H1 (cell line): ENCODE measurements at regions not wholly inside any gene's neighbourhood (a gene's known extent, or its start where the extent isn't known, plus 50 kb on each side); places are given as distances from the start of the nearest gene placed in this dataset.

Experiments used
- CTCF ChIA-PET: fragments of 300-600 bp; sonication (Branson Sonifier 250); formaldehyde crosslinking; loops from one replicate; lab custom pipeline; 2021; ENCODE audit not compliant: partially characterized antibody; lab: Charles Lee
- POLR2A ChIA-PET: fragments of 300-600 bp; sonication (Branson Sonifier 250); formaldehyde crosslinking; loops from one replicate; lab custom pipeline; 2021; ENCODE audit warnings: inconsistent platforms; ENCODE audit not compliant: partially characterized antibody; lab: Charles Lee
- DNase-seq, 2 experiments: peaks; one replicate each; pipeline versions ENCODE4 v3.0.0 to v3.0.0-alpha.2; 2010 to 2022; ENCODE audit warnings: low spot score in 2 of 2, low read depth in 1 of 2, mixed read lengths in 1 of 2
- FAIRE-seq: peaks from 2 replicates; lab custom pipeline; 2011; peaks lifted over from hg19 to GRCh38; lab: Jason Lieb, UNC
- H2AFZ ChIP-seq: 2 replicates; pipeline ENCODE4 v1.8.1; 2012; ENCODE audit warnings: low read length, inconsistent platforms
- H2AK5ac ChIP-seq: 2 replicates; pipeline ENCODE4 v1.6.1; 2013; ENCODE audit warnings: low read depth, low read length
- H2BK120ac ChIP-seq: replicated peaks from 2 replicates; pipeline ENCODE3; 2013; ENCODE audit warnings: low read depth, low read length, inconsistent platforms
- H2BK12ac ChIP-seq: 2 replicates; pipeline ENCODE4 v1.6.1; 2013; ENCODE audit warnings: low read depth, low read length
- H2BK15ac ChIP-seq: 2 replicates; pipeline ENCODE4 v1.6.1; 2013; ENCODE audit warnings: low read length
- H2BK20ac ChIP-seq: 2 replicates; pipeline ENCODE4 v1.6.1; 2013; ENCODE audit warnings: low read length
- H2BK5ac ChIP-seq: 2 replicates; pipeline ENCODE4 v1.6.1; 2013; ENCODE audit warnings: low read depth, low read length
- H3K14ac ChIP-seq: 2 replicates; pipeline ENCODE4 v1.6.1; 2013; ENCODE audit warnings: inconsistent platforms; ENCODE audit not compliant: insufficient read length
- H3K18ac ChIP-seq: 2 replicates; pipeline ENCODE4 v1.6.1; 2013; ENCODE audit warnings: low read length; ENCODE audit errors: extremely low read depth
- H3K23ac ChIP-seq: 2 replicates; pipeline ENCODE4 v1.6.1; 2013; ENCODE audit warnings: inconsistent platforms; ENCODE audit not compliant: insufficient read length
- H3K23me2 ChIP-seq: 2 replicates; pipeline ENCODE4 v1.6.1; 2013; ENCODE audit warnings: low read depth, low read length
- H3K27ac ChIP-seq: 2 replicates; pipeline ENCODE4 v1.6.1; 2011; ENCODE audit warnings: low read depth, low read length, inconsistent platforms
- H3K27me3 ChIP-seq, 4 experiments: replicated peaks in 1 of 4; 1 replicate in 1 of 4; 2 replicates in 3 of 4; pipeline versions ENCODE4 v1.6.1 to v1.8.1; 2011 to 2013; ENCODE audit warnings: low read length in 3 of 4, mild to moderate bottlenecking in 3 of 4, inconsistent platforms in 2 of 4, mixed read lengths in 2 of 4, moderate library complexity in 1 of 4; ENCODE audit not compliant: control insufficient read depth in 3 of 4, insufficient read depth in 3 of 4; ENCODE audit errors: extremely low read depth in 1 of 4
- H3K36me3 ChIP-seq, 4 experiments: 2 replicates each; pipeline versions ENCODE4 v1.6.1 to v1.8.1; 2011 to 2013; ENCODE audit warnings: mild to moderate bottlenecking in 4 of 4, low read length in 3 of 4, moderate library complexity in 2 of 4, control low read depth in 1 of 4, inconsistent platforms in 1 of 4; ENCODE audit not compliant: insufficient read depth in 4 of 4, control insufficient read depth in 2 of 4
- H3K4ac ChIP-seq: replicated peaks from 2 replicates; pipeline ENCODE3; 2013; ENCODE audit warnings: low read length, low read depth, mixed read lengths, inconsistent platforms; ENCODE audit not compliant: insufficient read length
- H3K4me1 ChIP-seq, 4 experiments: replicated peaks in 1 of 4; 1 replicate in 1 of 4; 2 replicates in 3 of 4; pipeline versions ENCODE4 v1.6.1 to v1.8.1; 2011 to 2013; ENCODE audit warnings: low read length in 3 of 4, inconsistent platforms in 2 of 4, mixed read lengths in 1 of 4; ENCODE audit not compliant: insufficient read depth in 4 of 4, control insufficient read depth in 3 of 4
- H3K4me2 ChIP-seq, 2 experiments: 2 replicates each; pipeline versions ENCODE4 v1.6.1 to v1.8.1; 2011 to 2013; ENCODE audit warnings: low read depth in 2 of 2, low read length in 2 of 2, control low read depth in 1 of 2, inconsistent platforms in 1 of 2, mild to moderate bottlenecking in 1 of 2; ENCODE audit not compliant: insufficient read depth in 1 of 2
- H3K4me3 ChIP-seq, 4 experiments: fragments of 200-600, 300-600 bp in 1 of 4; sonication (generic), shearing (Covaris generic), sonication (Bioruptor Twin) in 1 of 4; 2 replicates each; pipeline versions ENCODE4 v1.5.1 to v1.8.1; 2011 to 2016; ENCODE audit warnings: low read length in 4 of 4, low read depth in 3 of 4, control low read depth in 2 of 4, inconsistent platforms in 2 of 4, mild to moderate bottlenecking in 2 of 4, mixed read lengths in 1 of 4, moderate library complexity in 1 of 4; ENCODE audit not compliant: insufficient read depth in 2 of 4; ENCODE audit errors: extremely low read depth in 1 of 4
- H3K56ac ChIP-seq: replicated peaks from 2 replicates; pipeline ENCODE3; 2013; ENCODE audit warnings: low read depth, mild to moderate bottlenecking, mixed read lengths, low read length, inconsistent platforms; ENCODE audit not compliant: insufficient read length
- H3K79me1 ChIP-seq: 2 replicates; pipeline ENCODE4 v1.6.1; 2013; ENCODE audit warnings: low read depth, low read length, control low read depth
- H3K79me2 ChIP-seq, 2 experiments: 2 replicates each; pipeline versions ENCODE4 v1.6.1 to v1.8.1; 2012 to 2013; ENCODE audit warnings: low read length in 2 of 2, mild to moderate bottlenecking in 2 of 2, inconsistent platforms in 1 of 2; ENCODE audit not compliant: insufficient read depth in 2 of 2, control insufficient read depth in 1 of 2
- H3K9ac ChIP-seq, 4 experiments: replicated peaks in 1 of 4; 1 replicate in 1 of 4; 2 replicates in 3 of 4; pipeline versions ENCODE4 v1.6.1 to v1.8.1; 2011 to 2013; ENCODE audit warnings: low read depth in 3 of 4, low read length in 3 of 4, control low read depth in 2 of 4, mild to moderate bottlenecking in 2 of 4, moderate library complexity in 2 of 4, inconsistent platforms in 1 of 4; ENCODE audit errors: extremely low read depth in 1 of 4
- H3K9me3 ChIP-seq, 2 experiments: 2 replicates each; pipeline versions ENCODE4 v1.6.1 to v1.8.1; 2012 to 2013; ENCODE audit warnings: mild to moderate bottlenecking in 2 of 2, moderate library complexity in 2 of 2, control low read depth in 1 of 2, inconsistent platforms in 1 of 2, low read depth in 1 of 2, low read length in 1 of 2, mixed read lengths in 1 of 2; ENCODE audit not compliant: insufficient read depth in 2 of 2
- H4K20me1 ChIP-seq, 2 experiments: replicated peaks in 1 of 2; 2 replicates each; pipeline versions ENCODE3 to v1.8.1; 2011 to 2013; ENCODE audit warnings: inconsistent platforms in 2 of 2, low read length in 2 of 2, mild to moderate bottlenecking in 1 of 2; ENCODE audit not compliant: insufficient read depth in 2 of 2, control insufficient read depth in 1 of 2
- H4K5ac ChIP-seq: 2 replicates; pipeline ENCODE4 v1.6.1; 2013; ENCODE audit warnings: low read length, low read depth, mixed read lengths, inconsistent platforms; ENCODE audit not compliant: insufficient read length
- H4K8ac ChIP-seq: 2 replicates; pipeline ENCODE4 v1.8.0; 2013; ENCODE audit warnings: mild to moderate bottlenecking, moderate library complexity, low read length, inconsistent platforms; ENCODE audit not compliant: insufficient read depth; ENCODE audit errors: extremely low read depth
- H4K91ac ChIP-seq: replicated peaks from 2 replicates; pipeline ENCODE3; 2013; ENCODE audit warnings: low read length, mixed read lengths, inconsistent platforms; ENCODE audit not compliant: insufficient read length
- EGR1 ChIP-seq: IDR thresholded peaks from 2 replicates; pipeline ENCODE4 v1.6.1; 2011; ENCODE audit warnings: low read depth, low read length, borderline replicate concordance
- SIN3A ChIP-seq, 2 experiments: IDR thresholded peaks in 1 of 2; conservative IDR thresholded peaks in 1 of 2; 2 replicates each; pipeline ENCODE4 v1.6.1; 2011 to 2012; ENCODE audit warnings: low read length in 2 of 2, improper control_type of control experiment in 1 of 2, low read depth in 1 of 2, mild to moderate bottlenecking in 1 of 2
- USF2 ChIP-seq: IDR thresholded peaks from 2 replicates; pipeline ENCODE4 v1.6.1; 2011; ENCODE audit warnings: low read length, improper control_type of control experiment
- WGBS, 2 experiments: shearing (Covaris generic) in 1 of 2; methylation state at CpG; one replicate each; pipeline versions ENCODE4 v1.1.6 to v1.1.7; 2013 to 2015; ENCODE audit warnings: low lambda C conversion rate in 2 of 2, mixed read lengths in 2 of 2, inconsistent platforms in 1 of 2, low coverage in 1 of 2, missing lambda C conversion rate in 1 of 2; ENCODE audit not compliant: insufficient replicate concordance in 2 of 2, insufficient coverage in 1 of 2, insufficient read length in 1 of 2; ENCODE audit errors: extremely low coverage in 1 of 2, missing lambda C conversion rate in 1 of 2; 5-methylcytosine and 5-hydroxymethylcytosine counted together

- Histone ChIP-seq H3K79me2 (no peaks in the 10 kb centered on the region), H2AK5ac (no peak overlapping the region), H3K9me3 (peaks cover 7% of the 10 kb centered on the region in 2 experiments; a peak in 2 of 4 replicates), H3K4me2 (no peak overlapping the region), H3K4me3 (no peak overlapping the region), H3K27ac (no peak overlapping the region), H4K91ac (no peak overlapping the region), H2BK20ac (no peak overlapping the region), H3K4me1 (no peaks in the 10 kb centered on the region), H4K8ac (no peak overlapping the region), H2BK120ac (no peak overlapping the region), H2AFZ (no peak overlapping the region), H2BK12ac (no peak overlapping the region), H3K36me3 (no peaks in the 10 kb centered on the region), H2BK15ac (no peak overlapping the region), H3K14ac (no peak overlapping the region), H3K79me1 (no peaks in the 10 kb centered on the region), H3K27me3 (no peaks in the 10 kb centered on the region), H3K56ac (no peak overlapping the region), H3K4ac (no peak overlapping the region), H3K18ac (no peak overlapping the region), H4K20me1 (no peaks in the 10 kb centered on the region), H3K23me2 (no peaks in the 10 kb centered on the region), H2BK5ac (no peak overlapping the region), H3K23ac (no peak overlapping the region), H3K9ac (no peak overlapping the region), H4K5ac (no peak overlapping the region)
- POLR2A ChIA-PET: no interaction called here
- no peak for TF ChIP-seq SIN3A (conservative IDR thresholded peaks at IDR 0.05 in 1 of 2, IDR thresholded peaks at IDR 0.05 in 1 of 2; ENCODE audit: low read depth in 1 of 2, low read length in 2 of 2)
- TF ChIP-seq USF2: no peak
- TF ChIP-seq EGR1: no peak
- FAIRE-seq (no peak), DNase-seq (no peak)
- CTCF ChIA-PET: no interaction called here
- WGBS, 2 experiments: 97% methylated on average over 3 of the region's 3 CpGs; no CpG with 5 or more reads in 1 of the 2 experiments
These were observed 1103.2 kb downstream of the GATA3 start for GRCh38 chr10:9157656-9158055.
